ENCODE measurements at regions not wholly inside any gene's neighbourhood (a gene's known extent, or its start where the extent isn't known, plus 50 kb on each side); places are given as distances from the start of the nearest gene placed in this dataset.

DNA sequence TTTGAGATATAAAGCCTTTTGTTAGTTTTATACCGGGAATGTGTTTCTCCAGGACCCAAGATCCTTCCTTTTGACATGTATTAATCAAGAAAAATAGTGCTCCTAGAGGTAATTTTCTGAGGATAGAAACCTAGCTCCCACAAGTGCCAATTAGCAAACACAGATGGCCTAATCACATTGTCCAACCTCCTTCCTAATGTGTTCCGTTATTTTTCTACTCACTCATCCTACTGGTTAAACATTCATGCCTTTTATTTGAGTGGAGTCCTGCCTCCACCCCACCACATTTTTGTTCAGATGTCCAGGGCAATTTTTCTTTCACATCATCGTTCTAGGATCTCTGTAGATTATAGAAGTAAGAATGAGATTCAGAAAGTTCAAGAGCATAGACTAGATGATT lies 610.0 kb upstream of the MBL2 start:
- H3K27ac ChIP-seq (ENCODE audit: low read depth, low read length) = no peak overlapping the region
- DNase-seq (ENCODE audit: insufficient read length, low spot score, missing footprints) = no peak
- TF ChIP-seq, protein P1, sequence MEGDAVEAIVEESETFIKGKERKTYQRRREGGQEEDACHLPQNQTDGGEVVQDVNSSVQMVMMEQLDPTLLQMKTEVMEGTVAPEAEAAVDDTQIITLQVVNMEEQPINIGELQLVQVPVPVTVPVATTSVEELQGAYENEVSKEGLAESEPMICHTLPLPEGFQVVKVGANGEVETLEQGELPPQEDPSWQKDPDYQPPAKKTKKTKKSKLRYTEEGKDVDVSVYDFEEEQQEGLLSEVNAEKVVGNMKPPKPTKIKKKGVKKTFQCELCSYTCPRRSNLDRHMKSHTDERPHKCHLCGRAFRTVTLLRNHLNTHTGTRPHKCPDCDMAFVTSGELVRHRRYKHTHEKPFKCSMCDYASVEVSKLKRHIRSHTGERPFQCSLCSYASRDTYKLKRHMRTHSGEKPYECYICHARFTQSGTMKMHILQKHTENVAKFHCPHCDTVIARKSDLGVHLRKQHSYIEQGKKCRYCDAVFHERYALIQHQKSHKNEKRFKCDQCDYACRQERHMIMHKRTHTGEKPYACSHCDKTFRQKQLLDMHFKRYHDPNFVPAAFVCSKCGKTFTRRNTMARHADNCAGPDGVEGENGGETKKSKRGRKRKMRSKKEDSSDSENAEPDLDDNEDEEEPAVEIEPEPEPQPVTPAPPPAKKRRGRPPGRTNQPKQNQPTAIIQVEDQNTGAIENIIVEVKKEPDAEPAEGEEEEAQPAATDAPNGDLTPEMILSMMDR (IDR thresholded peaks at IDR 0.05; ENCODE audit: extremely low read depth, low read depth, low read length) = no peak
- no peaks in the 10 kb centered on the region for H3K27me3 ChIP-seq (ENCODE audit: insufficient read depth, low read length)
- H2AFZ ChIP-seq (ENCODE audit: low read length) = no peak overlapping the region
- no peaks in the 10 kb centered on the region for H3K79me2 ChIP-seq (ENCODE audit: insufficient read depth, low read length)
- no peaks in the 10 kb centered on the region for H3K36me3 ChIP-seq (ENCODE audit: insufficient read depth, low read length)
- no peak overlapping the region for H3K4me3 ChIP-seq (ENCODE audit: insufficient read depth, low read length)
- H4K20me1 ChIP-seq (ENCODE audit: insufficient read depth, low read length) = no peaks in the 10 kb centered on the region
- peaks cover 4% of the 10 kb centered on the region for H3K9me3 ChIP-seq (ENCODE audit: low read depth, low read length)
- H3K4me1 ChIP-seq (ENCODE audit: insufficient read depth, low read length) = no peaks in the 10 kb centered on the region
- H3K4me2 ChIP-seq (ENCODE audit: insufficient read depth, low read length) = no peak overlapping the region

DNA sequence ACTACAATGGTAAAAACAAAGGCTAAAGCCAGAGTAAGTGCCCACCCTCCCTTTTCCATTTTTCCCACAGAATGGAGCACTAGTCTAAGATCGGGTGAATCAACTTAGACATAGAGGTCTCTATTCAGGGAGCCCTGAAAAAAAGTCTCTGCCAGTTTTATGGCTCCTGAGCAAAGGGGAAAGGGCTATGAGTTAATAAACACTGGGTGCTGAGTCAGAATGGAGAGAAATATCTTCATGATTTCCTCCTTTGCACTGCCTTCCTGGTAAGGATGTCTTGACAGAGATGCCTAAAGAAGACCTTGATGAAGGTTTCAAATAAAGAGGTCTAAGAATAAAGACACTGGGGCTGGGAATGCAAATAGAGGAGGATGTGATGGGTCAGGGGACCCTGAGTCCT lies 607.4 kb upstream of the MBL2 start:
- H3K4me3 ChIP-seq (ENCODE audit: insufficient read depth, low read length) = no peak overlapping the region
- TF ChIP-seq, protein P1 (IDR thresholded peaks at IDR 0.05; ENCODE audit: extremely low read depth, low read depth, low read length) = no peak
- peaks cover 6% of the 10 kb centered on the region for H3K9me3 ChIP-seq (ENCODE audit: low read depth, low read length)
- no peaks in the 10 kb centered on the region for H4K20me1 ChIP-seq (ENCODE audit: insufficient read depth, low read length)
- H3K36me3 ChIP-seq (ENCODE audit: insufficient read depth, low read length) = no peaks in the 10 kb centered on the region
- no peak for DNase-seq (ENCODE audit: insufficient read length, low spot score, missing footprints)
- H3K79me2 ChIP-seq (ENCODE audit: insufficient read depth, low read length) = no peaks in the 10 kb centered on the region
- H2AFZ ChIP-seq (ENCODE audit: low read length) = no peak overlapping the region
- H3K27ac ChIP-seq (ENCODE audit: low read depth, low read length) = no peak overlapping the region
- no peak overlapping the region for H3K4me2 ChIP-seq (ENCODE audit: insufficient read depth, low read length)
- no peaks in the 10 kb centered on the region for H3K27me3 ChIP-seq (ENCODE audit: insufficient read depth, low read length)
- no peaks in the 10 kb centered on the region for H3K4me1 ChIP-seq (ENCODE audit: insufficient read depth, low read length)

DNA sequence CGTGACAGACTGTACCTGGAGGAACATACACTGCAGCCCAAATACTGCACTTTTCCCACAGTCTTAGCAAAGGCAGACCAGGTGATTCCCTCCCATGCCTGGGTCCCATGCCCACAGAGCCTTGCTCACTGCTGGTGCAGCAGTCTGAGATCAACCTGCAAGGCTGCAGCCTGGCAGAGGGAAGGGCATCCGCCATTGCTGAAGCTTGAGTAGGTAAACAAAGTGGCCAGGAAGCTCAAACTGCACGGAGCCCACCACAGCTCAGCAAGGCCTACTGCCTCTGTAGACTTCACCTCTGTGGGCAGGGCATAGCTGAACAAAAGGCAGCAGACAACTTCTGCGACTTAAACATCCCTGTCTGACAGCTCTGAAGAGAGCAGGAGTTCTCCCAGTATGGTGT lies 597.8 kb upstream of the MBL2 start:
- H3K36me3 ChIP-seq (ENCODE audit: insufficient read depth, low read length) = no peaks in the 10 kb centered on the region
- no peak overlapping the region for H2AFZ ChIP-seq (ENCODE audit: low read length)
- TF ChIP-seq, protein P1 (IDR thresholded peaks at IDR 0.05; ENCODE audit: extremely low read depth, low read depth, low read length) = no peak
- H3K4me3 ChIP-seq (ENCODE audit: insufficient read depth, low read length) = no peak overlapping the region
- H3K27me3 ChIP-seq (ENCODE audit: insufficient read depth, low read length) = no peaks in the 10 kb centered on the region
- no peak for DNase-seq (ENCODE audit: insufficient read length, low spot score, missing footprints)
- no peaks in the 10 kb centered on the region for H3K79me2 ChIP-seq (ENCODE audit: insufficient read depth, low read length)
- no peaks in the 10 kb centered on the region for H4K20me1 ChIP-seq (ENCODE audit: insufficient read depth, low read length)
- no peak overlapping the region for H3K27ac ChIP-seq (ENCODE audit: low read depth, low read length)
- no peak overlapping the region for H3K4me2 ChIP-seq (ENCODE audit: insufficient read depth, low read length)
- H3K4me1 ChIP-seq (ENCODE audit: insufficient read depth, low read length) = no peaks in the 10 kb centered on the region
- no peaks in the 10 kb centered on the region for H3K9me3 ChIP-seq (ENCODE audit: low read depth, low read length)

DNA sequence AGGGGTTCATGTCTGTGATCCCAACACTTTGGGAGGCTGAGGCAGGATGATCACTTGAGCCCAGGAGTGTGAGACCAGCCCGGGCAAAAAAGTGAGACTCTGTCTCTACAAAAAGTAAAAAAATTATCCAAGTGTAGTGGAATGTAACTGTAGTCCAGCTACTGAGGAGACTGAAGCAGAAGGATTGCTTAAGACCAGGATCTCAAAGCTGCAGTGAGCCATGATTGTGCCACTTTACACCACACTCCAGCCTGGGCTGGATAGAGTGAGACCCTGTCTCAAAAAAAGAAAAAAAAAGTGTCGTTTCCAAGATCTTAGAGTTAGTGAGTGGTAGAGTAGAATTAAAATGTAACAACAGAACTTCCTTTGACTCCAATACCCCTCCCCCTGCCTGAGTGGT lies 589.4 kb upstream of the MBL2 start:
- no peaks in the 10 kb centered on the region for H3K79me2 ChIP-seq (ENCODE audit: insufficient read depth, low read length)
- H2AFZ ChIP-seq (ENCODE audit: low read length) = no peak overlapping the region
- H3K4me3 ChIP-seq (ENCODE audit: insufficient read depth, low read length) = no peak overlapping the region
- H3K27ac ChIP-seq (ENCODE audit: low read depth, low read length) = no peak overlapping the region
- no peak for DNase-seq (ENCODE audit: insufficient read length, low spot score, missing footprints)
- TF ChIP-seq, protein P1 (IDR thresholded peaks at IDR 0.05; ENCODE audit: extremely low read depth, low read depth, low read length) = no peak
- no peak overlapping the region for H3K4me2 ChIP-seq (ENCODE audit: insufficient read depth, low read length)
- H3K36me3 ChIP-seq (ENCODE audit: insufficient read depth, low read length) = no peaks in the 10 kb centered on the region
- H3K9me3 ChIP-seq (ENCODE audit: low read depth, low read length) = no peaks in the 10 kb centered on the region
- no peaks in the 10 kb centered on the region for H3K4me1 ChIP-seq (ENCODE audit: insufficient read depth, low read length)
- H3K27me3 ChIP-seq (ENCODE audit: insufficient read depth, low read length) = no peaks in the 10 kb centered on the region
- H4K20me1 ChIP-seq (ENCODE audit: insufficient read depth, low read length) = no peaks in the 10 kb centered on the region

Measured in osteoblast (primary cell).